ENCODE measurements at regions not wholly inside any gene's neighbourhood (a gene's known extent, or its start where the extent isn't known, plus 50 kb on each side); places are given as distances from the start of the nearest gene placed in this dataset.

DNA sequence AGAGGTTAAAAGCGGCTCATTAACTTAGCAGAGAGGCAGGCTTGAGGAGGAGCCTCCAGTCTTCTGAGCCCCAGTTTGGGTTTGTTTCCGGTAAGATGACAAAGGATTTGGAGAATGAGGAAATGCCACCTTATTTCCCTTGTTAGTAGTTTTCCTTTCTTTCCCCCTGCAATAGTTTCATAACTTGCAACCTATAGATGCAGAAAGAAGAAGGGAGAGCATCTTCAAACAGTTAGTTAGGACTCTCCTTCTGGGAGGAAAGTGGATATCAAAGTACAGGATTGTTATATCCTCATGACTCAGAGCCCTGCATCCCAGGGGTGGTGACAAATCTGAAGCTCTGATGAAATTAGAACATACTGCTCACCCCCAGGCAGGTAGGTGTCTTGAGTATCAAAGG, 180.7 kb upstream of the SLC38A2 start:
- TF ChIP-seq, protein P1, sequence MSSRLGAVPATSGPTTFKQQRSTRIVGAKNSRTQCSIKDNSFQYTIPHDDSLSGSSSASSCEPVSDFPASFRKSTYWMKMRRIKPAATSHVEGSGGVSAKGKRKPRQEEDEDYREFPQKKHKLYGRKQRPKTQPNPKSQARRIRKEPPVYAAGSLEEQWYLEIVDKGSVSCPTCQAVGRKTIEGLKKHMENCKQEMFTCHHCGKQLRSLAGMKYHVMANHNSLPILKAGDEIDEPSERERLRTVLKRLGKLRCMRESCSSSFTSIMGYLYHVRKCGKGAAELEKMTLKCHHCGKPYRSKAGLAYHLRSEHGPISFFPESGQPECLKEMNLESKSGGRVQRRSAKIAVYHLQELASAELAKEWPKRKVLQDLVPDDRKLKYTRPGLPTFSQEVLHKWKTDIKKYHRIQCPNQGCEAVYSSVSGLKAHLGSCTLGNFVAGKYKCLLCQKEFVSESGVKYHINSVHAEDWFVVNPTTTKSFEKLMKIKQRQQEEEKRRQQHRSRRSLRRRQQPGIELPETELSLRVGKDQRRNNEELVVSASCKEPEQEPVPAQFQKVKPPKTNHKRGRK (CRISPR knock-in tag; IDR thresholded peaks at IDR 0.05; ENCODE audit: borderline replicate concordance), result no peak
- TF ChIP-seq TEAD1 (CRISPR knock-in tag; IDR thresholded peaks at IDR 0.05), result no peak
- TF ChIP-seq, protein P2, sequence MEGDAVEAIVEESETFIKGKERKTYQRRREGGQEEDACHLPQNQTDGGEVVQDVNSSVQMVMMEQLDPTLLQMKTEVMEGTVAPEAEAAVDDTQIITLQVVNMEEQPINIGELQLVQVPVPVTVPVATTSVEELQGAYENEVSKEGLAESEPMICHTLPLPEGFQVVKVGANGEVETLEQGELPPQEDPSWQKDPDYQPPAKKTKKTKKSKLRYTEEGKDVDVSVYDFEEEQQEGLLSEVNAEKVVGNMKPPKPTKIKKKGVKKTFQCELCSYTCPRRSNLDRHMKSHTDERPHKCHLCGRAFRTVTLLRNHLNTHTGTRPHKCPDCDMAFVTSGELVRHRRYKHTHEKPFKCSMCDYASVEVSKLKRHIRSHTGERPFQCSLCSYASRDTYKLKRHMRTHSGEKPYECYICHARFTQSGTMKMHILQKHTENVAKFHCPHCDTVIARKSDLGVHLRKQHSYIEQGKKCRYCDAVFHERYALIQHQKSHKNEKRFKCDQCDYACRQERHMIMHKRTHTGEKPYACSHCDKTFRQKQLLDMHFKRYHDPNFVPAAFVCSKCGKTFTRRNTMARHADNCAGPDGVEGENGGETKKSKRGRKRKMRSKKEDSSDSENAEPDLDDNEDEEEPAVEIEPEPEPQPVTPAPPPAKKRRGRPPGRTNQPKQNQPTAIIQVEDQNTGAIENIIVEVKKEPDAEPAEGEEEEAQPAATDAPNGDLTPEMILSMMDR (IDR thresholded peaks at IDR 0.05), result no peak

Measured in WTC11 (cell line).